Heart left ventricle (tissue), 16 donors: ENCODE measurements at regions not wholly inside any gene's neighbourhood (a gene's known extent, or its start where the extent isn't known, plus 50 kb on each side); places are given as distances from the start of the nearest gene placed in this dataset.
"Not testable (repeated sequence)": the region's sequence is repeated elsewhere in the genome, so short reads cannot be mapped to it uniquely, and the experiment has no call there.

ENCODE experiments used
- ATAC-seq, 4 donors: fragments of 200-7000 bp; cut with Tn5 transposase; one replicate each; pipeline ENCODE4 v1.9.1; 2020 to 2022; ENCODE audit warnings: moderate library complexity in 4 of 4, mild to moderate bottlenecking in 3 of 4, moderate number of reproducible peaks in 1 of 4
- DNase-seq, 5 donors: peaks; one replicate each; pipeline ENCODE4 v3.0.0-alpha.2; 2020
- H3K27ac ChIP-seq, 12 donors: fragments of 200-600 bp; sonication (generic) in 4 of 12; one replicate each; pipeline versions ENCODE4 v1.5.0 to v1.8.0; 2016 to 2022; ENCODE audit warnings: mild to moderate bottlenecking in 2 of 12
- H3K27me3 ChIP-seq, 9 donors: fragments of 200-600 bp; sonication (generic) in 2 of 9; one replicate each; pipeline versions ENCODE4 v1.5.1 to v1.8.0; 2016 to 2022; ENCODE audit warnings: mild to moderate bottlenecking in 3 of 9
- H3K36me3 ChIP-seq, 9 donors: fragments of 200-600 bp; sonication (generic) in 2 of 9; one replicate each; pipeline versions ENCODE4 v1.5.0 to v1.8.0; 2018 to 2022; ENCODE audit warnings: mild to moderate bottlenecking in 2 of 9
- H3K4me1 ChIP-seq, 12 donors: fragments of 200-600 bp; sonication (generic) in 4 of 12; one replicate each; pipeline versions ENCODE4 v1.5.0 to v1.8.0; 2016 to 2022; ENCODE audit warnings: mild to moderate bottlenecking in 3 of 12
- H3K4me3 ChIP-seq, 12 donors: fragments of 200-600 bp; sonication (generic) in 4 of 12; one replicate each; pipeline versions ENCODE4 v1.5.0 to v1.8.0; 2017 to 2022; ENCODE audit warnings: mild to moderate bottlenecking in 9 of 12, moderate library complexity in 4 of 12
- H3K9me3 ChIP-seq, 12 donors: fragments of 200-600 bp; sonication (generic) in 4 of 12; one replicate each; pipeline versions ENCODE4 v1.5.0 to v1.8.0; 2016 to 2022; ENCODE audit warnings: mild to moderate bottlenecking in 1 of 12
- WGBS, 4 donors: extraction: QIAGEN DNeasy Blood & Tissue Kit in 2 of 4; methylation state at CpG; one replicate each; pipeline versions ENCODE4 v1.1.5 to v1.1.7; 2013 to 2018; 5-methylcytosine and 5-hydroxymethylcytosine counted together
- intact Hi-C, 10 donors: fragments of 100-400 bp; cut with DNase I; formaldehyde crosslinking; loops; one replicate each; pipeline versions ENCODE4 v1.11.1 to v1.14.2; 2022
- donor health status: ischemic (EF 13 %, LVEDD 7.1; RV severe dilation, severe dysfunction).
- donor health status: healthy with polysubstance abuse.
- donor health status: DM: no; HTN: yes; CAD: no.
- donor health status: DM: no; HTN: no; CAD: no.
- donor health status: ischemic (EF 25% LVEDD 6.9; RV normal size, moderate dysfunction).
- donor health status: ischemic (EF 25% LVEDD 5.7; RV mildly dilated, moderate dysfunction).
- donor health status: healthy.
- donor health status: DM: yes; HTN: yes; CAD: no.
- donor health status: ischemic (EF 35%, LVEDD 5.7; RV mildly dilated, moderate dysfunction).
- donor health status: nonischemic (EF 11% LVEDD 7.7; RV severe dilation, severe dysfunction).
- donor health status: DM: yes; HTN: yes; CAD: no.
- donor health status: PGD.
- donor health status: ischemic (EF 29% LVEDD 5.4; RV normal size, mild dysfunction).
- donor health status: nonischemic (EF 23%, LVEDD 6.1; RV moderate dilation, normal function).

DNA sequence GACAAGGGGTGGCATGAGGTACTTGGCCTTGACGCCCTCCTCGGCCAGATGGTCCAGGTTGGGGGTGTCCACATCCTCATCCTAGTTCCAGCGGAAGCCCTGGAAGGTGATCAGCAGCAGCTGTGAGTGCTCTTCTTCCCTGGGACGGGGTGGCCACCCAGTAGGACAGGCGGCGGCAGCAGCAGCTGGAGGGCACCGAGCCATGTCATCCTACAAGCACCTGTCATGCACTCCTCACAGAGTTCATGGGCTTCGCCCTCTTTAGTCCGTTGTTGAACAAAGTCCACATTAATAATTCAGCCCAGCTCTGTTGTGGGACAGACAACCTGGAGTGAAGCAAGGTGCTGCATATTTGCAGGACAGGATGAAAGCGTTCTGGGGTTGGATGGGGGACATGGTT is 153.4 kb upstream of the CCZ1B start:
- not testable (repeated sequence) for ATAC-seq, H3K27me3 ChIP-seq, H3K9me3 ChIP-seq, H3K4me1 ChIP-seq, H3K27ac ChIP-seq, DNase-seq, H3K4me3 ChIP-seq, H3K36me3 ChIP-seq
- intact Hi-C loops, result loop anchor here in 1 of 10 donors (10.0 kb wide), 1 partner anchor 555 kb away; the partner anchor contains the start of gene COL28A1
- 84 to 92% (median 89%) methylated on average over 3 to 10 of the region's 10 CpGs for WGBS, 4 donors

DNA sequence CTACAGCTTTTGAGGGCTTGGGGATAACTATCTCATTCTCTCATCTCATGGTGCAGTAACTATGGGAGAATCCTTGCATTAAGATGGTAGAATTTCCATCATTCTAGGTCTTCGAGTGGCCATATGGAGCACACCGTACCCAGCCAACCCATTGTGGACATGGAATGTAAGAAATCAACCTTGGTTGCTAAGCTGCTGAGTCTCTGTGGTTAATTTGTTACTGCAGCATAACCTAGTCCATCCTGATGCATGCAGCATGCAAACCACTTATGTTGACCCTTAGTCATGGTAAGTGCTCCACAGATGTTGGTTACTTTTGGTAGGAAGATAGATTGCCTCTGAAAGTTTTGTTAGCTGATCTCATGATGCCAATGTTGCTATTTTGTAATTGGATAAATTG is 156.3 kb upstream of the CCZ1B start:
- ATAC-seq, H3K4me3 ChIP-seq, intact Hi-C loops, H3K27ac ChIP-seq, H3K27me3 ChIP-seq, H3K4me1 ChIP-seq, DNase-seq, H3K36me3 ChIP-seq, H3K9me3 ChIP-seq: not testable (repeated sequence)
- 94 to 100% (median 95%) methylated on average over 2 of the region's 2 CpGs; no CpG with 5 or more reads in 1 of the 4 donors for WGBS, 4 donors

DNA sequence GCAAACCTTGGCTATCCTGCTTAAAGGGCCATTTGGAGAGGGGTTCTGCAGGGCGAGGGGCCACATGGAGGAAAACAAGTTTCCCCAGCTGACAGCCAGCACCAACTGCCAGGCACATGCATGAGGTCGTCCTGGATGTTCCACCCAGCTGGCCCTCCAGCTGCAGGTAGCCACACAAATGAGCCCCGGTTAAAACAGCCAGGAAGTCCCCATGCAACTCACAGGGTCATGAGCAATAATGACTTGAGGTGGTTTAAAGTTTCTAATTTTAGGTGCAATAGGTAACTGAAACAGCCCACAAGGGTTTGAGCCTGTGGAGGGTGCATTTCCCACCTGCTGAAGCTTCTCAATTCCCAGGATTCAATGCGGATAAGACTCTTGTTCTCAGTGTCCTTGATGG is 160.8 kb upstream of the CCZ1B start:
- ATAC-seq, H3K36me3 ChIP-seq, intact Hi-C loops, H3K4me3 ChIP-seq, H3K27ac ChIP-seq, DNase-seq, H3K27me3 ChIP-seq, H3K4me1 ChIP-seq, H3K9me3 ChIP-seq: not testable (repeated sequence)
- 81 to 84% (median 82%) methylated on average over 4 of the region's 4 CpGs; no CpG with 5 or more reads in 1 of the 4 donors for WGBS, 4 donors

DNA sequence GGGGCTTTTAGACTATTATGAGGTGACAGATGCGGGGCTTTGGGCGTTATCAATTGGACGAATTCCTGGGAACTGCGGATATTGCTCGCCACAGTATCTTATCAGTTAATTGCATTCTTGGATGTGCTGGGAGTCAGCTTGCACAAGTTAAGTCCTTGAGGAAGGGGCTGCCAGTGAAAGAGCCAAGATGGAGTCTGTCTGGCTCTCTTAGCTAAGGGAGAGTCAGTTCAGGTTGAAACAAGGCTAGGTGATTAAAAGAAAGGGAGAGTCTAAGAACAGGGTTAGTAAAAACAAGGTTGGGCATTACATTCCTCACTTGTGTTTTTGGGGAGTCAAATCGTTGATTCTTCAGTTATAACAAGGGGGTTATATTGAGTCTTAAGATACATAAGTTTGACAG is 162.5 kb upstream of the CCZ1B start:
- ATAC-seq, H3K36me3 ChIP-seq, H3K27me3 ChIP-seq, H3K27ac ChIP-seq, intact Hi-C loops, H3K9me3 ChIP-seq, H3K4me3 ChIP-seq, DNase-seq: not testable (repeated sequence)
- peaks cover 0 to 11% (median 0%) of the 10 kb centered on the region in 12 donors for H3K4me1 ChIP-seq
- 36 to 48% (median 43%) methylated on average over 6 of the region's 6 CpGs for WGBS, 4 donors

DNA sequence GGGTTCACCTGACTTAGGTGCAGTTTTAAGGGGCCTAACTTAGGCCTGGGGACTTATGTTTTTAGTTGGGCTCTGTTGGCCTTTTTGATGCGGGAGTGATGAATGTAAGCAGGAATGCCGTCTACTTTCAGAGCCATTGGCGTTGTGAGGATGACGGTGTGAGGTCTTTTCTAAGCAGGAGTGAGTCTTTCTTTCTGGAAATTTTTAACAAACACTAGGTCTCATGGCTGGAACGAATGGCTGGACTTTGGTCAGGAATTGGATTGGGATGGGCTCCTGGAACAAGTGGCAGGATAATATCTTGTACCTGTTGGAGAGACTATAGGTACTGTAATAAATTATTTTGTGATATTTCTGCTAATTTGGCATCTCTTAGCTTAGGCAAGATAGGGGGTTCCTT is 163.9 kb upstream of the CCZ1B start:
- H3K27ac ChIP-seq, H3K36me3 ChIP-seq, DNase-seq, ATAC-seq, H3K9me3 ChIP-seq, intact Hi-C loops, H3K4me3 ChIP-seq, H3K27me3 ChIP-seq: not testable (repeated sequence)
- WGBS, 4 donors, result 85 to 91% (median 90%) methylated on average over 5 of the region's 5 CpGs
- H3K4me1 ChIP-seq, result peaks cover 0 to 11% (median 0%) of the 10 kb centered on the region in 12 donors

DNA sequence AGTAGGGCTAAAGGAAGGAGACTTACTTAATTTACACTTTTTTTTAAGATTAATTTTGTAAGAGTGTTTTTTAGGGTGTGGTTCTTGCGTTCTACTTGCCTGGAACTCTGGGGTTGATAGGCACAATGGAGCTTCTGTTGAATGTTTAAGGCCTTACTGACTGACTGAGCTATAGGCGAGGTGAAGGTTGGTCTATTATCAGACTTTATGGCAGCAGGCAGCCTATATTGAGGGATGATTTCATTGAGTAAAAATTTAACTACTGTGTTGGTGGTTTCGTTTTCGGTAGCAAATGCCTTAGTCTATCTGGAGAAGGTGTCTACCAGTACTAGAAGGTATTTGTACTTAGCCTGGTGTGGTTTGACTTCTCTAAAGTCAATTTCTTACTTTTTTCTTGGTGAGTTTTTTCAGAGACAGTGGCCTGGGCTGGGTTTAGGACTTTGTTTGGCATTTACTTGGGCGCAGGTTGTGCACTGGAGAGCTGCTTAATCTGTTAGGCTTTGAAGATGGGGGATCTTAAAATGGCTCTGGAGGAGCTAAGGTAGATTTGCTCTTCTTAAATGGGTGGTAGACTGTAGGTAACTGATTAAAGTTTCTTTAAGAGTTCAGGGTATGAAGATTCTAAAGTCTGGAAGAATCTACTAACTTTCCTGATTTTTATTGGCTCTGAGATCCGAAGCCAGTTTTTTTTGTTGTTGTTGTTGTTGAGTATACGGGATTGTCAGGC is 164.5 kb upstream of the CCZ1B start:
- intact Hi-C loops, DNase-seq, ATAC-seq, H3K36me3 ChIP-seq, H3K9me3 ChIP-seq, H3K27me3 ChIP-seq: not testable (repeated sequence)
- H3K4me3 ChIP-seq, result peak overlapping the region in 9 of 12 donors; percentile 20 to 46 (median 39)
- H3K4me1 ChIP-seq, result peaks cover 0 to 11% (median 0%) of the 10 kb centered on the region in 12 donors
- WGBS, 4 donors, result 46 to 56% (median 49%) methylated on average over 7 of the region's 7 CpGs
- H3K27ac ChIP-seq, result peak overlapping the region in 2 of 12 donors; percentile 15 to 24

DNA sequence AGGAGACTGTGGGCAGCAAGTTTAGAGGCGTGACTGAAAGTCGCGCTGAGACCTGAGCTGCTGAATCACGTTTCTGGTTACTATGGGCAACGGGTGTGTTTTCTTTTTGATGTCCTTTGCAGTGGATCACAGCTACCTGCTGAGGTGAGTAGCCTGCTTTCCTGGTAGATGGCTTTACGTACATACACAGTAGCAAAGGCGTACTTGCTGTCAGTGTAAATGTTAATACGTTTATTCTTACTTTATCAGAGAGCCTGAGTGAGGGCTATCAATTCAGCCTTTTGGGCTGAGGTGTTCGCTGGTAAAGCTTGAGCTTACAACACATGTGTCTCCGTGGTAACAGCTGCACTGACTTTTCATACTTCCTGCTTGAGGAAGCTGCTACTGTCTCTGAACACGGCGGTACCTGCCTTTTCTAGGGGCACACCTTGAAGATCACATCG is 165.1 kb upstream of the CCZ1B start:
- 25 to 47% (median 33%) methylated on average over 13 of the region's 13 CpGs for WGBS, 4 donors
- ATAC-seq, H3K27me3 ChIP-seq, H3K36me3 ChIP-seq, H3K9me3 ChIP-seq, H3K27ac ChIP-seq, intact Hi-C loops, DNase-seq: not testable (repeated sequence)
- peak overlapping the region in 9 of 12 donors; percentile 20 to 46 (median 39) for H3K4me3 ChIP-seq
- peaks cover 0 to 11% (median 0%) of the 10 kb centered on the region in 12 donors for H3K4me1 ChIP-seq

DNA sequence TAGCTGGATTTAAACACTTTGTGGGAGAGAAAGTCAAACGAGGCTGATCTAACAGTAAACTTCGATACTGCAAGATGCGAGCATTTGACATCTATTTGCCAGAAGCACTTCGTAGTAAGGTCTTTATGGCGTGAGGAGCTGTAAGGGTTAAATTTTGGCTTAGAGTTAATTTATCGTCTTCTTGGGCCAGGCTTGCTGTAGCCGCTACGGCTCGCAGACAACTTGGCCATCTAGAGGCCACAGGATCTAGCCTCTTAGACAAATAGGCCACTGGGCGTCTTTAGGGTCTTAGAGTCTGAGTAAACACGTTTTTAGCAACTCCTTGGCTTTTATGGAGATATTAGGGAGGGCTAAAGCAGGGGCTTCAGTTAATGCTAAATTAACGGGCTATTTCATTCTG is 165.6 kb upstream of the CCZ1B start:
- ATAC-seq, DNase-seq, H3K9me3 ChIP-seq, H3K27me3 ChIP-seq, H3K36me3 ChIP-seq, H3K27ac ChIP-seq, intact Hi-C loops: not testable (repeated sequence)
- WGBS, 4 donors, result 25 to 39% (median 33%) methylated on average over 12 of the region's 12 CpGs
- peak overlapping the region in 9 of 12 donors; percentile 20 to 46 (median 39) for H3K4me3 ChIP-seq
- peaks cover 0 to 11% (median 0%) of the 10 kb centered on the region in 12 donors for H3K4me1 ChIP-seq

DNA sequence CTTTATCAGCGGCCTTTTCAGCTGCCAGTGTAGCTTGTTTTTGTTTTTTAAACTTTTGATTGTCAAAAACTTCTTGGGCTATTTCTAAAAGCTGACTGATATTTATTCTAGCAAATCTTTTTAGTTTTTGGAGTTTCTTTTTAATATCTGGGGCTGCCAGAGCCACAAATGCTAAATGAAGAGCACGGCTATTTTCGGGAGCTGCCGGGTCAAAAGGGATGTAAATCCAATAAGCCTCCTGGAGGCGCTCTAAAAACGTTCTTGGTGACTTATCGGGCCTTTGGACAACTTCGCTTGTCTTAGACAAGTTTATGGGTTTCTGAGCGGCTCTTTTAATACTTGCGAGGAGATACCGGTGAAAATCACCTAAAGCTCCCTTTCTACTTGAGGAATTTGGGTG is 166.1 kb upstream of the CCZ1B start:
- H3K27ac ChIP-seq, intact Hi-C loops, H3K9me3 ChIP-seq, ATAC-seq, DNase-seq, H3K27me3 ChIP-seq, H3K36me3 ChIP-seq: not testable (repeated sequence)
- WGBS, 4 donors, result 67 to 77% (median 73%) methylated on average over 11 of the region's 11 CpGs
- Histone ChIP-seq H3K4me1 (peaks cover 0 to 11% (median 0%) of the 10 kb centered on the region in 12 donors), H3K4me3 (peak overlapping the region in 6 of 12 donors; percentile 38 to 46 (median 41))

DNA sequence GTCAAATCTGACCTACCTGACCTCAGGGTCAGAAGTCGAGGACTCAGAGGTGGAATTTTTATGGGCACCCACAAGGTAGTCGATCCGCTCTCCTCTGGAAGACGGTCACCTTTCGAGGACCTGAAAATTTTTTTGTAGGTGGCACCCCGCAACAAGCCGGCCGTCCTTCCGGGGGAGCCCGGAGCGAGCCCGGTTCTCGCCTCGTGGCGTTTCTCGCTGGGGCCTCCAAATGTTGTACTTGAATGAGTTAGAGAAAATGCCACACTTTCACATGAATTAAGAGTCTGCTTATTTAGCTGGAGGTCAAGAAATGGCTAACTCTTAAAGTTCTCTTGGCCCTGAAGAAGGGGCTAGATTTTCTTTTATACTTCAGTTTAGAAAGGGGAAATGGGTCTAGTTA is 169.0 kb upstream of the CCZ1B start:
- H3K4me1 ChIP-seq, result peaks cover 0 to 11% (median 0%) of the 10 kb centered on the region in 12 donors
- H3K27ac ChIP-seq, intact Hi-C loops, H3K27me3 ChIP-seq, H3K4me3 ChIP-seq, ATAC-seq, H3K36me3 ChIP-seq, DNase-seq: not testable (repeated sequence)
- H3K9me3 ChIP-seq, result peaks cover 0 to 11% (median 0%) of the 10 kb centered on the region in 12 donors
- 76 to 87% (median 81%) methylated on average over 15 to 16 of the region's 16 CpGs for WGBS, 4 donors
